Stomach (tissue), 8 donors: ENCODE measurements at regions not wholly inside any gene's neighbourhood (a gene's known extent, or its start where the extent isn't known, plus 50 kb on each side); places are given as distances from the start of the nearest gene placed in this dataset.

Experiments used
- DNase-seq, 2 donors: peaks; one replicate each; pipeline versions ENCODE4 v3.0.0 to v3.0.0-alpha.2; 2013 to 2019
- H3K27ac ChIP-seq, 5 donors: fragments of 200-600 bp in 4 of 5; sonication (generic) in 4 of 5; one replicate each; pipeline ENCODE4 v1.5.1; 2013 to 2019; ENCODE audit warnings: mild to moderate bottlenecking in 1 of 5, moderate library complexity in 1 of 5
- H3K27me3 ChIP-seq, 3 donors: fragments of 200-600 bp; sonication (generic); one replicate each; pipeline ENCODE4 v1.5.1; 2017 to 2019; ENCODE audit warnings: mixed run types in 1 of 3
- H3K36me3 ChIP-seq, 4 donors: fragments of 200-600 bp; sonication (generic); 1 replicate in 3 of 4; 2 replicates in 1 of 4; pipeline ENCODE4 v1.5.1; 2016 to 2019
- H3K4me1 ChIP-seq, 4 donors: fragments of 200-600 bp; sonication (generic); one replicate each; pipeline ENCODE4 v1.5.1; 2016 to 2019
- H3K4me3 ChIP-seq, 4 donors: fragments of 200-600 bp; sonication (generic) in 3 of 4; one replicate each; pipeline ENCODE4 v1.5.1; 2016 to 2019; ENCODE audit warnings: mild to moderate bottlenecking in 1 of 4
- H3K9me3 ChIP-seq, 4 donors: fragments of 200-600 bp; sonication (generic); one replicate each; pipeline ENCODE4 v1.5.1; 2016 to 2019
- EP300 ChIP-seq: sonication (generic); formaldehyde crosslinking; IDR thresholded peaks from one replicate; pipeline ENCODE4 v1.6.1; 2017; ENCODE audit warnings: antibody characterized with exemption
- POLR2A ChIP-seq, 4 donors: fragments of 450-650 bp; IDR thresholded peaks; one replicate each; pipeline ENCODE4 v1.6.1; 2016; ENCODE audit warnings: antibody characterized with exemption in 4 of 4, control low read depth in 2 of 4, mild to moderate bottlenecking in 1 of 4, moderate library complexity in 1 of 4
- POLR2AphosphoS5 ChIP-seq, 3 donors: sonication (generic); formaldehyde crosslinking; IDR thresholded peaks; one replicate each; pipeline ENCODE4 v1.6.1; 2016; ENCODE audit warnings: antibody characterized with exemption in 3 of 3
- WGBS, 5 donors: extraction: QIAGEN DNeasy Blood & Tissue Kit in 3 of 5; methylation state at CpG; one replicate each; pipeline versions ENCODE4 v1.1.5 to v1.1.7; 2013 to 2018; 5-methylcytosine and 5-hydroxymethylcytosine counted together
- intact Hi-C: fragments of 100-400 bp; cut with DNase I; formaldehyde crosslinking; loops from one replicate; pipeline ENCODE4 v1.15.1; 2023; ENCODE audit warnings: low total_unique reads
- TF ChIP-seq, protein P1 (sequence below), 7 experiments: fragments of 450-650 bp in 4 of 7; fragments of 200-600 bp in 3 of 7; sonication (generic) in 3 of 7; IDR thresholded peaks; one replicate each; pipeline ENCODE4 v1.5.1; 2016 to 2019; ENCODE audit warnings: antibody characterized with exemption in 7 of 7, control low read depth in 2 of 7, mild to moderate bottlenecking in 1 of 7
- donor health status: healthy with polysubstance abuse.
- donor health status: Bipolar disorder and iron deficiency.
- donor health status: healthy.

DNA sequence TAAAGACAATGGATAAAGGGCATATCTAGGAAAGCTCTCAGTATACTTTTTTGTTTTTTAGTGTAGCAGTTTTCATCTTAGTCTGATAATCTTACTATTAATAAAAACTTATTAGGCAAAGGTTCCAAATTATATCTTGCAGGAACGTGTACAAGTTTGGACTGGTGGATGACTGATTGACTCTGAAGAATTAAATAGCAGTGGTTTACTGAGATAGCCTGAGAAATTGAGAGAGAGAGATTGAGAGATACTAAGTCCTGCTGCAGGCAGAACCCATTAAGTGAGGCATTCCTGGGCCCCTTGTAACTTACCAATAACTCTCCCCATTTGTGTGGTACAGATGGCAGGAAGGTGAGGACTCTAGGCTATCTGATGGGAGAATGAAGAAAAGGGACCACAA lies 80.2 kb upstream of the SLC38A2 start:
- Histone ChIP-seq H3K4me1 (peaks cover 5 to 44% (median 25%) of the 10 kb centered on the region in 4 donors), H3K27ac (no peak overlapping the region), H3K9me3 (no peaks in the 10 kb centered on the region), H3K36me3 (no peaks in the 10 kb centered on the region), H3K27me3 (no peaks in the 10 kb centered on the region), H3K4me3 (no peak overlapping the region)
- no peak for TF ChIP-seq POLR2A (IDR thresholded peaks at IDR 0.05)
- TF ChIP-seq EP300 = no peak
- TF ChIP-seq, protein P1, sequence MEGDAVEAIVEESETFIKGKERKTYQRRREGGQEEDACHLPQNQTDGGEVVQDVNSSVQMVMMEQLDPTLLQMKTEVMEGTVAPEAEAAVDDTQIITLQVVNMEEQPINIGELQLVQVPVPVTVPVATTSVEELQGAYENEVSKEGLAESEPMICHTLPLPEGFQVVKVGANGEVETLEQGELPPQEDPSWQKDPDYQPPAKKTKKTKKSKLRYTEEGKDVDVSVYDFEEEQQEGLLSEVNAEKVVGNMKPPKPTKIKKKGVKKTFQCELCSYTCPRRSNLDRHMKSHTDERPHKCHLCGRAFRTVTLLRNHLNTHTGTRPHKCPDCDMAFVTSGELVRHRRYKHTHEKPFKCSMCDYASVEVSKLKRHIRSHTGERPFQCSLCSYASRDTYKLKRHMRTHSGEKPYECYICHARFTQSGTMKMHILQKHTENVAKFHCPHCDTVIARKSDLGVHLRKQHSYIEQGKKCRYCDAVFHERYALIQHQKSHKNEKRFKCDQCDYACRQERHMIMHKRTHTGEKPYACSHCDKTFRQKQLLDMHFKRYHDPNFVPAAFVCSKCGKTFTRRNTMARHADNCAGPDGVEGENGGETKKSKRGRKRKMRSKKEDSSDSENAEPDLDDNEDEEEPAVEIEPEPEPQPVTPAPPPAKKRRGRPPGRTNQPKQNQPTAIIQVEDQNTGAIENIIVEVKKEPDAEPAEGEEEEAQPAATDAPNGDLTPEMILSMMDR (IDR thresholded peaks at IDR 0.05) = no peak
- no peak for TF ChIP-seq POLR2AphosphoS5 (IDR thresholded peaks at IDR 0.05)
- WGBS, 5 donors = 31 to 61% (median 49%) methylated on average over 1 of the region's 1 CpG
- DNase-seq = no peak
- intact Hi-C loops = no loop called here

DNA sequence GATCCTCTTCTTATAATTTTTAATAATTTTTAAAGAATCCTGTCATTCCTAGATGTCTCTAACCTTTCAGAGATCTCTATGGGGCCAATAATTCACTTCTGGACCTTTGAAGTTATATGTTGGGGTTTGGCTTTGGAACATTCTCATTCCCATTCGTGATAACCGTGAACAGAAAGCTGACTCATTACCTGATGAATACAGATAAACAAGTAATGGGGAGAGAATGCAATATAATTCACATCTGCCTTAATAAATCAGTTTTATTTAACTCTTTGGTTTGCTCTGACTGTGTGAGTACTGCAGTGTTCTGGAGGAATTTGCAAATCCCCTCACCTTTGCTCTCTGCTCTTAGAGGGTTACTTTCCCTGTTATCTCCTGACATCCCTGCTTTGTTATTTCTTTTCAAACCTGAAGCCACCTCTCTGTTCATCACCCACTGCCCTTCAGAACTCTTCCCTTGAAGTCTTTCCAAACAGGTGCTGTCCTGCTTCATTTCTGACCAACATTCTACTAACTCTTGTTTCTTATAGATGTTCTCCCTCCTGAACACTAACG lies 79.6 kb upstream of the SLC38A2 start:
- DNase-seq = no peak
- no peaks in the 10 kb centered on the region for H3K36me3 ChIP-seq
- WGBS, 5 donors = 40 to 58% (median 49%) methylated on average over 3 of the region's 3 CpGs
- intact Hi-C loops = no loop called here
- no peaks in the 10 kb centered on the region for H3K9me3 ChIP-seq
- H3K4me3 ChIP-seq = no peak overlapping the region
- no peak overlapping the region for H3K27ac ChIP-seq
- TF ChIP-seq POLR2AphosphoS5 (IDR thresholded peaks at IDR 0.05) (no peak), POLR2A (IDR thresholded peaks at IDR 0.05) (no peak), EP300 (no peak)
- TF ChIP-seq, protein P1 (IDR thresholded peaks at IDR 0.05) = no peak
- no peaks in the 10 kb centered on the region for H3K27me3 ChIP-seq
- peaks cover 5 to 43% (median 25%) of the 10 kb centered on the region in 4 donors for H3K4me1 ChIP-seq

DNA sequence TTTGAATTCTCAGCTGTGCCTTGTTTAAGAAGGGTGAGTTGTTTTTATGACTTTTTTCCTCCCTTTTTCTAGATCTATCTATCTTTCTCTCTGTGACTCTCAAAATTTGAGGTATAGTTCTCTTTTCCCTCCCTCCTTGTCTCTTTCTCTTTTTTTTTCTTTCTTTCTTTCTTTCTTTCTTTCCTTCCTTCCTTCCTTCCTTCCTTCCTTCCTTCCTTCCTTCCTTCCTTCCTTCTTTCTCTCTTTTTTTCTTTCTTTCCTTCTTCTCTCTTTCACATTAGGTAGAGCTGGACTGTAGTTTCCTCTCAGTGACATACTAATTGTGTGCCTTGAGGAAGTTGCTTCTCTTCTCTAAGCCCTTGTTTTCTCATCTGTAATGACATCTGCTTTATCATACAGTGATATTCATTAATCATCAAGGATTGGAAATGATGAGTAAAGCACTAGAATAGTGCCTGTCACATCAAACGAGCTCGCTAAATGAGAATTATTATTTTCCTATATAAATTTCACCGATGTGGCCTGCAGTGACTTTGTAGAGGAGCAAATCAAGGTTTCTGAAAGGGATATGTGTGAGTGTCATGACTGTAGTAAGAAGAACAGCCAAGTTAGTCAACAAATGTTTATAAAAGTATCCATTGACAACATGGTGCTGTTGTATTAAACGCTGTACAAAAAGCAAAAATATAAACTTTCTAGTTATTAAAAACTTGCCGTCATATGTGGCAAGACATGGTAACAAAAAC lies 78.9 kb upstream of the SLC38A2 start:
- TF ChIP-seq, protein P1 (IDR thresholded peaks at IDR 0.05) = no peak
- no peak for TF ChIP-seq POLR2AphosphoS5 (IDR thresholded peaks at IDR 0.05)
- TF ChIP-seq POLR2A (IDR thresholded peaks at IDR 0.05) = no peak
- TF ChIP-seq EP300 = no peak

DNA sequence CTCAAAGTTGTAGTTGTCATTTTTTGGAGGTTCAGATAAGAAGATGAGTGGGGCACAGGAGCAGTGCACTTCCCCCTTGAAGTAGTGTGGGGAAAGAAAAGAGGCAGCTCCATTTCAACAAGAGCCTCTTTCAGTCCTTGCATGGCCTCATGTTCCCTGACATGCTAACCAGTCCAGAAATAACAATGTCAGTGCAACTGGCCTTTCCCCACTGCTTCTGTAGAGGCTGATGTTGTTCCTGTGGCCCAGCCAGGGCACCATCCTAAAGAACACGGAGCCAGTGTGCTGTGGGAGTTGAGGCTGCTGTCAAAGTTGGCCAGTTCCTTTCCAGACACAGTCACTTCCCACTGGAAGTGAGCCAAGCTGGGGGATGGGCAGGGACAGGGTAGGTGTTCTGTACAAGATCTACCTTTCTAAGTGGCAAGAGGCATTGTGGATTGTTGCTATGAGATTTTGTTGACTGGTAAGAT lies 77.7 kb upstream of the SLC38A2 start:
- peak overlapping the region in 4 of 5 donors; percentile 1 to 66 (median 48) for H3K27ac ChIP-seq
- intact Hi-C loops = no loop called here

More for the DNA sequence above, 78.9 kb upstream of the SLC38A2 start:
- no peaks in the 10 kb centered on the region for H3K36me3 ChIP-seq
- H3K27me3 ChIP-seq = no peaks in the 10 kb centered on the region
- H3K4me3 ChIP-seq = no peak overlapping the region
- DNase-seq = no peak
- peak overlapping the region in 1 of 5 donors; percentile 48 for H3K27ac ChIP-seq
- H3K9me3 ChIP-seq = no peaks in the 10 kb centered on the region
- 69 to 72% (median 70%) methylated on average over 5 of the region's 5 CpGs for WGBS, 5 donors
- intact Hi-C loops = no loop called here
- peaks cover 5 to 40% (median 24%) of the 10 kb centered on the region in 4 donors for H3K4me1 ChIP-seq

More for the DNA sequence above, 77.7 kb upstream of the SLC38A2 start:
- Histone ChIP-seq H3K36me3 (no peaks in the 10 kb centered on the region), H3K4me3 (no peak overlapping the region), H3K9me3 (no peaks in the 10 kb centered on the region), H3K27me3 (no peaks in the 10 kb centered on the region), H3K4me1 (peaks cover 10 to 40% (median 28%) of the 10 kb centered on the region in 4 donors)
- 16 to 25% (median 21%) methylated on average over 1 of the region's 1 CpG for WGBS, 5 donors
- peak; percentile 83 to 89 for DNase-seq
- TF ChIP-seq EP300 = no peak
- TF ChIP-seq, protein P1 (IDR thresholded peaks at IDR 0.05) = no peak
- TF ChIP-seq POLR2AphosphoS5 (IDR thresholded peaks at IDR 0.05) = peak in 2 of 3 donors; percentile 63 to 70
